HCT116 (cell line): ENCODE measurements at regions not wholly inside any gene's neighbourhood (a gene's known extent, or its start where the extent isn't known, plus 50 kb on each side); places are given as distances from the start of the nearest gene placed in this dataset.

Experiments
- ATAC-seq: fragments of 200-7000 bp; cut with Tn5 transposase; 2 replicates; pipeline ENCODE4 v1.9.1; 2020; ENCODE audit warnings: mild to moderate bottlenecking, moderate library complexity
- BruUV-seq: library from RNA; stranded (reverse); fragments of 400-500 nt; replicated peaks from 2 replicates; lab custom pipeline; 2021; lab: Mats Ljungman, UMichigan
- CTCF ChIA-PET: fragments of 300-600 bp; sonication (Branson Sonifier 250); formaldehyde crosslinking; loops from one replicate; lab custom pipeline; 2021; ENCODE audit warnings: antibody characterized with exemption; lab: Charles Lee
- POLR2A ChIA-PET: fragments of 300-600, 350-600 bp; sonication (Branson Sonifier 250); formaldehyde crosslinking; loops from one replicate; lab custom pipeline; 2021; ENCODE audit warnings: antibody characterized with exemption; lab: Charles Lee
- RAD21 ChIA-PET, 2 experiments: fragments of 300-600 bp; sonication (Branson Sonifier 250); formaldehyde crosslinking; loops; one replicate each; lab custom pipeline; 2023; ENCODE audit warnings: low total read pairs in 2 of 2; ENCODE audit not compliant: uncharacterized antibody in 2 of 2, unreplicated experiment in 2 of 2, low non-redundant PET in 1 of 2; lab: Charles Lee
- DNase-seq: peaks from one replicate; pipeline ENCODE4 v3.0.0-alpha.2; 2010; ENCODE audit warnings: low read depth, low spot score
- H2AFZ ChIP-seq: fragments of 200-600 bp; shearing (Covaris generic), sonication (generic); 2 replicates; pipeline ENCODE4 v1.6.1; 2017; ENCODE audit warnings: low read depth, mixed run types, mixed read lengths, antibody characterized with exemption, low read length; ENCODE audit not compliant: poor library complexity, severe bottlenecking
- H3K27ac ChIP-seq: 2 replicates; pipeline ENCODE4 v1.5.1; 2012; ENCODE audit warnings: low read depth, low read length
- H3K27me3 ChIP-seq: fragments of 200-600 bp; sonication (generic); 2 replicates; pipeline ENCODE4 v1.6.1; 2016; ENCODE audit warnings: mixed run types, low read length, mixed read lengths; ENCODE audit not compliant: insufficient read depth
- H3K36me3 ChIP-seq, 2 experiments: fragments of 200-500 bp in 1 of 2; fragments of 200-600 bp in 1 of 2; sonication (Bioruptor generic) in 1 of 2; sonication (generic) in 1 of 2; 2 replicates each; pipeline versions ENCODE4 v1.5.1 to v1.6.1; 2014 to 2016; ENCODE audit warnings: low read length in 2 of 2, inconsistent platforms in 1 of 2, mixed read lengths in 1 of 2, mixed run types in 1 of 2; ENCODE audit not compliant: insufficient read depth in 2 of 2, control insufficient read depth in 1 of 2
- H3K4me1 ChIP-seq, 2 experiments: fragments of 200-600 bp in 1 of 2; sonication (generic) in 1 of 2; 2 replicates each; pipeline versions ENCODE4 v1.5.1 to v1.6.1; 2012 to 2017; ENCODE audit warnings: low read length in 2 of 2, inconsistent platforms in 1 of 2, mild to moderate bottlenecking in 1 of 2, mixed read lengths in 1 of 2, mixed run types in 1 of 2, moderate library complexity in 1 of 2; ENCODE audit not compliant: insufficient read depth in 2 of 2, control insufficient read depth in 1 of 2
- H3K4me2 ChIP-seq: fragments of 200-600 bp; sonication (generic); 2 replicates; pipeline ENCODE4 v1.6.1; 2017; ENCODE audit warnings: mixed run types, low read length, mixed read lengths
- H3K4me3 ChIP-seq, 2 experiments: fragments of 200-600 bp in 1 of 2; sonication (generic) in 1 of 2; replicated peaks in 1 of 2; 2 replicates each; pipeline ENCODE4 v1.5.1; 2011 to 2016; ENCODE audit warnings: low read length in 2 of 2, control low read depth in 1 of 2, low read depth in 1 of 2, mild to moderate bottlenecking in 1 of 2, mixed read lengths in 1 of 2, mixed run types in 1 of 2
- H3K79me2 ChIP-seq: fragments of 200-600 bp; sonication (generic); 2 replicates; pipeline ENCODE4 v1.6.1; 2017; ENCODE audit warnings: mild to moderate bottlenecking, mixed run types, low read length, moderate library complexity, mixed read lengths; ENCODE audit not compliant: insufficient read depth
- H3K9ac ChIP-seq: fragments of 200-600 bp; sonication (generic); 2 replicates; pipeline ENCODE4 v1.6.1; 2016; ENCODE audit warnings: low read length, mixed read lengths
- H3K9me2 ChIP-seq: fragments of 200-600 bp; sonication (generic), shearing (Covaris generic); 2 replicates; pipeline ENCODE4 v1.6.1; 2017; ENCODE audit warnings: mixed run types, mild to moderate bottlenecking, moderate library complexity; ENCODE audit not compliant: insufficient read depth
- H3K9me3 ChIP-seq, 2 experiments: fragments of 200-500 bp in 1 of 2; fragments of 200-600 bp in 1 of 2; sonication (Bioruptor generic) in 1 of 2; sonication (generic) in 1 of 2; 2 replicates each; pipeline ENCODE4 v1.6.1; 2014 to 2017; ENCODE audit warnings: low read length in 2 of 2, mixed read lengths in 2 of 2, inconsistent platforms in 1 of 2, low read depth in 1 of 2, mild to moderate bottlenecking in 1 of 2, mixed run types in 1 of 2, moderate library complexity in 1 of 2; ENCODE audit not compliant: control insufficient read depth in 1 of 2, insufficient read depth in 1 of 2
- H4K20me1 ChIP-seq: fragments of 200-600 bp; sonication (generic), shearing (Covaris generic); 2 replicates; pipeline ENCODE4 v1.6.1; 2017; ENCODE audit warnings: mixed run types, mild to moderate bottlenecking, moderate library complexity; ENCODE audit not compliant: insufficient read depth
- CBX3 ChIP-seq: IDR thresholded peaks from 2 replicates; pipeline ENCODE4 v1.6.1; 2012; ENCODE audit warnings: low read depth
- CEBPB ChIP-seq: IDR thresholded peaks from 2 replicates; pipeline ENCODE4 v1.6.1; 2012; ENCODE audit warnings: low read depth
- EGR1 ChIP-seq: IDR thresholded peaks from 2 replicates; pipeline ENCODE4 v1.6.1; 2012; ENCODE audit warnings: low read depth
- ELF1 ChIP-seq: IDR thresholded peaks from 2 replicates; pipeline ENCODE4 v1.6.1; 2012; ENCODE audit warnings: low read depth, borderline replicate concordance
- EZH2 ChIP-seq: fragments of 200-600 bp; sonication (generic); IDR thresholded peaks from 2 replicates; pipeline ENCODE4 v1.6.1; 2017; ENCODE audit warnings: antibody characterized with exemption, mixed run types
- EZH2phosphoT487 ChIP-seq: fragments of 200-600 bp; IDR thresholded peaks from 2 replicates; pipeline ENCODE4 v1.6.1; 2018; ENCODE audit warnings: antibody characterized with exemption, borderline replicate concordance
- JUND ChIP-seq: IDR thresholded peaks from 2 replicates; pipeline ENCODE4 v1.6.1; 2012
- POLR2AphosphoS5 ChIP-seq: IDR thresholded peaks from 2 replicates; pipeline ENCODE4 v1.6.1; 2011; ENCODE audit warnings: mild to moderate bottlenecking, low read depth, low read length, moderate library complexity
- RAD21 ChIP-seq: IDR thresholded peaks from 2 replicates; pipeline ENCODE4 v1.6.1; 2012; ENCODE audit warnings: low read depth, mild to moderate bottlenecking
- REST ChIP-seq: IDR thresholded peaks from 2 replicates; pipeline ENCODE4 v1.6.1; 2012; ENCODE audit warnings: low read depth
- SIN3A ChIP-seq: IDR thresholded peaks from 2 replicates; pipeline ENCODE4 v1.6.1; 2012; ENCODE audit warnings: low read depth
- SP1 ChIP-seq: IDR thresholded peaks from 2 replicates; pipeline ENCODE4 v1.6.1; 2012; ENCODE audit warnings: low read depth
- YY1 ChIP-seq: IDR thresholded peaks from 2 replicates; pipeline ENCODE4 v1.6.1; 2011; ENCODE audit warnings: low read length, low read depth, moderate library complexity, mild to moderate bottlenecking; ENCODE audit not compliant: insufficient replicate concordance; ENCODE audit errors: extremely low read depth
- ZBTB33 ChIP-seq: IDR thresholded peaks from 2 replicates; pipeline ENCODE4 v1.6.1; 2011; ENCODE audit warnings: mild to moderate bottlenecking, low read length, moderate library complexity; ENCODE audit not compliant: insufficient replicate concordance; ENCODE audit errors: extremely low read depth
- ZFX ChIP-seq: fragments of 450-650 bp; IDR thresholded peaks from 2 replicates; pipeline ENCODE4 v1.6.1; 2017
- intact Hi-C: fragments of 100-400 bp; cut with micrococcal nuclease; formaldehyde crosslinking; loops from 2 replicates; pipeline ENCODE4 v1.10.0; 2022
- TF ChIP-seq, protein P1 (sequence below): IDR thresholded peaks from 2 replicates; pipeline ENCODE4 v1.6.1; 2012

DNA sequence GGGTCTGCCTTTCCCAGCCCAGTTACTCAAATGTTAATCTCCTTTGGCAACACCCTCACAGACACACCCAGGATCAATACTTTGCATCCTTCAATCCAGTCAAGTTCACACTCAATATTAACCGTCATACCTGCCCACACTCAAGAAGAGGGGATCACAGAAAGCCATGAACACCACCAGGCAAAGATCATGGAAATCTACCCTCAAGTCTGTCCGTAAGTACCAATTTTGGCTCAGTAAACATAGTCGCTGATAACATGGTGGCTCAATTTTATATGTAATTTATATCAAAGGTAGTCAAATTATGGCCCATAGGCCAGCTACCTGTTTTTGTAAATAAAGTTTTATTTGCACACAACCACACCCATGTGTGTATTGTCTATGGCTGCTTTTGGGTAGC is 102.3 kb upstream of the MAP2 start:
- no peaks in the 10 kb centered on the region for H4K20me1 ChIP-seq
- H3K4me1 ChIP-seq: no peaks in the 10 kb centered on the region; a peak in 1 of 4 replicates
- ChIA-PET POLR2A (no interaction called here), RAD21 (no interaction called here), CTCF (interaction anchor here (0.9 to 2.3 kb wide), 4 partner anchors 10 to 926 kb away, joined by 3 to 12 read pairs (median 5); no protein-coding TSS in a partner anchor)
- BruUV-seq: no TSS peak
- no peaks in the 10 kb centered on the region for H3K79me2 ChIP-seq
- TF ChIP-seq REST: no peak
- TF ChIP-seq ELF1: no peak
- no peak for TF ChIP-seq EZH2
- TF ChIP-seq SP1: no peak
- TF ChIP-seq, protein P1, sequence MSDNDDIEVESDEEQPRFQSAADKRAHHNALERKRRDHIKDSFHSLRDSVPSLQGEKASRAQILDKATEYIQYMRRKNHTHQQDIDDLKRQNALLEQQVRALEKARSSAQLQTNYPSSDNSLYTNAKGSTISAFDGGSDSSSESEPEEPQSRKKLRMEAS: no peak
- TF ChIP-seq ZFX: no peak
- no peak for TF ChIP-seq SIN3A
- TF ChIP-seq POLR2AphosphoS5: no peak
- no peak for TF ChIP-seq EGR1
- no peak for TF ChIP-seq CBX3
- no peak for TF ChIP-seq CEBPB
- TF ChIP-seq JUND: no peak
- TF ChIP-seq RAD21: no peak
- TF ChIP-seq ZBTB33: no peak
- no peak for TF ChIP-seq YY1
- no peak for TF ChIP-seq EZH2phosphoT487
- intact Hi-C loops: loop anchor here (2.0 to 5.0 kb wide), 2 partner anchors 499 to 855 kb away; no protein-coding TSS in a partner anchor
- no peaks in the 10 kb centered on the region for H3K9me3 ChIP-seq
- DNase-seq (no peak), ATAC-seq (no peak)
- no peak overlapping the region for H3K4me2 ChIP-seq
- no peak overlapping the region for H2AFZ ChIP-seq
- no peaks in the 10 kb centered on the region for H3K36me3 ChIP-seq
- H3K4me3 ChIP-seq: no peak overlapping the region
- H3K9me2 ChIP-seq: no peaks in the 10 kb centered on the region
- no peak overlapping the region for H3K27ac ChIP-seq
- no peak overlapping the region for H3K9ac ChIP-seq
- no peaks in the 10 kb centered on the region for H3K27me3 ChIP-seq
